HCT116 (cell line): ENCODE measurements at regions not wholly inside any gene's neighbourhood (a gene's known extent, or its start where the extent isn't known, plus 50 kb on each side); places are given as distances from the start of the nearest gene placed in this dataset.

ENCODE experiments used
- ATAC-seq: fragments of 200-7000 bp; cut with Tn5 transposase; 2 replicates; pipeline ENCODE4 v1.9.1; 2020; ENCODE audit warnings: mild to moderate bottlenecking, moderate library complexity
- BruUV-seq: library from RNA; stranded (reverse); fragments of 400-500 nt; replicated peaks from 2 replicates; lab custom pipeline; 2021; lab: Mats Ljungman, UMichigan
- CTCF ChIA-PET: fragments of 300-600 bp; sonication (Branson Sonifier 250); formaldehyde crosslinking; loops from one replicate; lab custom pipeline; 2021; ENCODE audit warnings: antibody characterized with exemption; lab: Charles Lee
- POLR2A ChIA-PET: fragments of 300-600, 350-600 bp; sonication (Branson Sonifier 250); formaldehyde crosslinking; loops from one replicate; lab custom pipeline; 2021; ENCODE audit warnings: antibody characterized with exemption; lab: Charles Lee
- RAD21 ChIA-PET, 2 experiments: fragments of 300-600 bp; sonication (Branson Sonifier 250); formaldehyde crosslinking; loops; one replicate each; lab custom pipeline; 2023; ENCODE audit warnings: low total read pairs in 2 of 2; ENCODE audit not compliant: uncharacterized antibody in 2 of 2, unreplicated experiment in 2 of 2, low non-redundant PET in 1 of 2; lab: Charles Lee
- DNase-seq: peaks from one replicate; pipeline ENCODE4 v3.0.0-alpha.2; 2010; ENCODE audit warnings: low read depth, low spot score
- H2AFZ ChIP-seq: fragments of 200-600 bp; shearing (Covaris generic), sonication (generic); 2 replicates; pipeline ENCODE4 v1.6.1; 2017; ENCODE audit warnings: low read depth, mixed run types, mixed read lengths, antibody characterized with exemption, low read length; ENCODE audit not compliant: poor library complexity, severe bottlenecking
- H3K27ac ChIP-seq: 2 replicates; pipeline ENCODE4 v1.5.1; 2012; ENCODE audit warnings: low read depth, low read length
- H3K27me3 ChIP-seq: fragments of 200-600 bp; sonication (generic); 2 replicates; pipeline ENCODE4 v1.6.1; 2016; ENCODE audit warnings: mixed run types, low read length, mixed read lengths; ENCODE audit not compliant: insufficient read depth
- H3K36me3 ChIP-seq, 2 experiments: fragments of 200-500 bp in 1 of 2; fragments of 200-600 bp in 1 of 2; sonication (Bioruptor generic) in 1 of 2; sonication (generic) in 1 of 2; 2 replicates each; pipeline versions ENCODE4 v1.5.1 to v1.6.1; 2014 to 2016; ENCODE audit warnings: low read length in 2 of 2, inconsistent platforms in 1 of 2, mixed read lengths in 1 of 2, mixed run types in 1 of 2; ENCODE audit not compliant: insufficient read depth in 2 of 2, control insufficient read depth in 1 of 2
- H3K4me1 ChIP-seq, 2 experiments: fragments of 200-600 bp in 1 of 2; sonication (generic) in 1 of 2; 2 replicates each; pipeline versions ENCODE4 v1.5.1 to v1.6.1; 2012 to 2017; ENCODE audit warnings: low read length in 2 of 2, inconsistent platforms in 1 of 2, mild to moderate bottlenecking in 1 of 2, mixed read lengths in 1 of 2, mixed run types in 1 of 2, moderate library complexity in 1 of 2; ENCODE audit not compliant: insufficient read depth in 2 of 2, control insufficient read depth in 1 of 2
- H3K4me2 ChIP-seq: fragments of 200-600 bp; sonication (generic); 2 replicates; pipeline ENCODE4 v1.6.1; 2017; ENCODE audit warnings: mixed run types, low read length, mixed read lengths
- H3K4me3 ChIP-seq, 2 experiments: fragments of 200-600 bp in 1 of 2; sonication (generic) in 1 of 2; replicated peaks in 1 of 2; 2 replicates each; pipeline ENCODE4 v1.5.1; 2011 to 2016; ENCODE audit warnings: low read length in 2 of 2, control low read depth in 1 of 2, low read depth in 1 of 2, mild to moderate bottlenecking in 1 of 2, mixed read lengths in 1 of 2, mixed run types in 1 of 2
- H3K79me2 ChIP-seq: fragments of 200-600 bp; sonication (generic); 2 replicates; pipeline ENCODE4 v1.6.1; 2017; ENCODE audit warnings: mild to moderate bottlenecking, mixed run types, low read length, moderate library complexity, mixed read lengths; ENCODE audit not compliant: insufficient read depth
- H3K9ac ChIP-seq: fragments of 200-600 bp; sonication (generic); 2 replicates; pipeline ENCODE4 v1.6.1; 2016; ENCODE audit warnings: low read length, mixed read lengths
- H3K9me2 ChIP-seq: fragments of 200-600 bp; sonication (generic), shearing (Covaris generic); 2 replicates; pipeline ENCODE4 v1.6.1; 2017; ENCODE audit warnings: mixed run types, mild to moderate bottlenecking, moderate library complexity; ENCODE audit not compliant: insufficient read depth
- H3K9me3 ChIP-seq, 2 experiments: fragments of 200-500 bp in 1 of 2; fragments of 200-600 bp in 1 of 2; sonication (Bioruptor generic) in 1 of 2; sonication (generic) in 1 of 2; 2 replicates each; pipeline ENCODE4 v1.6.1; 2014 to 2017; ENCODE audit warnings: low read length in 2 of 2, mixed read lengths in 2 of 2, inconsistent platforms in 1 of 2, low read depth in 1 of 2, mild to moderate bottlenecking in 1 of 2, mixed run types in 1 of 2, moderate library complexity in 1 of 2; ENCODE audit not compliant: control insufficient read depth in 1 of 2, insufficient read depth in 1 of 2
- H4K20me1 ChIP-seq: fragments of 200-600 bp; sonication (generic), shearing (Covaris generic); 2 replicates; pipeline ENCODE4 v1.6.1; 2017; ENCODE audit warnings: mixed run types, mild to moderate bottlenecking, moderate library complexity; ENCODE audit not compliant: insufficient read depth
- CEBPB ChIP-seq: IDR thresholded peaks from 2 replicates; pipeline ENCODE4 v1.6.1; 2012; ENCODE audit warnings: low read depth
- EGR1 ChIP-seq: IDR thresholded peaks from 2 replicates; pipeline ENCODE4 v1.6.1; 2012; ENCODE audit warnings: low read depth
- ELF1 ChIP-seq: IDR thresholded peaks from 2 replicates; pipeline ENCODE4 v1.6.1; 2012; ENCODE audit warnings: low read depth, borderline replicate concordance
- EZH2 ChIP-seq: fragments of 200-600 bp; sonication (generic); IDR thresholded peaks from 2 replicates; pipeline ENCODE4 v1.6.1; 2017; ENCODE audit warnings: antibody characterized with exemption, mixed run types
- EZH2phosphoT487 ChIP-seq: fragments of 200-600 bp; IDR thresholded peaks from 2 replicates; pipeline ENCODE4 v1.6.1; 2018; ENCODE audit warnings: antibody characterized with exemption, borderline replicate concordance
- POLR2AphosphoS5 ChIP-seq: IDR thresholded peaks from 2 replicates; pipeline ENCODE4 v1.6.1; 2011; ENCODE audit warnings: mild to moderate bottlenecking, low read depth, low read length, moderate library complexity
- RAD21 ChIP-seq: IDR thresholded peaks from 2 replicates; pipeline ENCODE4 v1.6.1; 2012; ENCODE audit warnings: low read depth, mild to moderate bottlenecking
- SIN3A ChIP-seq: IDR thresholded peaks from 2 replicates; pipeline ENCODE4 v1.6.1; 2012; ENCODE audit warnings: low read depth
- SP1 ChIP-seq: IDR thresholded peaks from 2 replicates; pipeline ENCODE4 v1.6.1; 2012; ENCODE audit warnings: low read depth
- SRF ChIP-seq: IDR thresholded peaks from 2 replicates; pipeline ENCODE4 v1.6.1; 2012; ENCODE audit warnings: low read depth
- TCF7L2 ChIP-seq: IDR thresholded peaks from 2 replicates; pipeline ENCODE4 v1.7.0; 2011; ENCODE audit warnings: borderline replicate concordance, inconsistent platforms; ENCODE audit not compliant: insufficient read depth, insufficient read length; ENCODE audit errors: extremely low read depth
- YY1 ChIP-seq: IDR thresholded peaks from 2 replicates; pipeline ENCODE4 v1.6.1; 2011; ENCODE audit warnings: low read length, low read depth, moderate library complexity, mild to moderate bottlenecking; ENCODE audit not compliant: insufficient replicate concordance; ENCODE audit errors: extremely low read depth
- ZFX ChIP-seq: fragments of 450-650 bp; IDR thresholded peaks from 2 replicates; pipeline ENCODE4 v1.6.1; 2017
- ZNF274 ChIP-seq: fragments of 200-500 bp; sonication (Bioruptor generic); IDR thresholded peaks from 2 replicates; pipeline ENCODE4 v1.6.1; 2014; ENCODE audit warnings: mild to moderate bottlenecking, low read depth, low read length, inconsistent platforms
- intact Hi-C: fragments of 100-400 bp; cut with micrococcal nuclease; formaldehyde crosslinking; loops from 2 replicates; pipeline ENCODE4 v1.10.0; 2022
- TF ChIP-seq, protein P1 (sequence below), 3 experiments: fragments of 200-600 bp in 1 of 3; sonication (generic) in 1 of 3; IDR thresholded peaks in 2 of 3; conservative IDR thresholded peaks in 1 of 3; 2 replicates each; pipeline ENCODE4 v1.5.1; 2012 to 2017; ENCODE audit warnings: low read depth in 2 of 3, low read length in 2 of 3, antibody characterized with exemption in 1 of 3, borderline replicate concordance in 1 of 3, control low read depth in 1 of 3, mild to moderate bottlenecking in 1 of 3, mixed read lengths in 1 of 3, mixed run types in 1 of 3, moderate library complexity in 1 of 3; ENCODE audit not compliant: insufficient read depth in 1 of 3
- TF ChIP-seq, protein P2 (sequence below): IDR thresholded peaks from 2 replicates; pipeline ENCODE4 v1.6.1; 2012
- TF ChIP-seq, protein P3 (sequence below): IDR thresholded peaks from 2 replicates; pipeline ENCODE4 v1.6.1; 2011; ENCODE audit warnings: mild to moderate bottlenecking, low read length, moderate library complexity; ENCODE audit not compliant: insufficient replicate concordance; ENCODE audit errors: extremely low read depth
- TF ChIP-seq, protein P4 (sequence below): IDR thresholded peaks from 2 replicates; pipeline ENCODE4 v1.6.1; 2012; ENCODE audit warnings: low read depth

DNA sequence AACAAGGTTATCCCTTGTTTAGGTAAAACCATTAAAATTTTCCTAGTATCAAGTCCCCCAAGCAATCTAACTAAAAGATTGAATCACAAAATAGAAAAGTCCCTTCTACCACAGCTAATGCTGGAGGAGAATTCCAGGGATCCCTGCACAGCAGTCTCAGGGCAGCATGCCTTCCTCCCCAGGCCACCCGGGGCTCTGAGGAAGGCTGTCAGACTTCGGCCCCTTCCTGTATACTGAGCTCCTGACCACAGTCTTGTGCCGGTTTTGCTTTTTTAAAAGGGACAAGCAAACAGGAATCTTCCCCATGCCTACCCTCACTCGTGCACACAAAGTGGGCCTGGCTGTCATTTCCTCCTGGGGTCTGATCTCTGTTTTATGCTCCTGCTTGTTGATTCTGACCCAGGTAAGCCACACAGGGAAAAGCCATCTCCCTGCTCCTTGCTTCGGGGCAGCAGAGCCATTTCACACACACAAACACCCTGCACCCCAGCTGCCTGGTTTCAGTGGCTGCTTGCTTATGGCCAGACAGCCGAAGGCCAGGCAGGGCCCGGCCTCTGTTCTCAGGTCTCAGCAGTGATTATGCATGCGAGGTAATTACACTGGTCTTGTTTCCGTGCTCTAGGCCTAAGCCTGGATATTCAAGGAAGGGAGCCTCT, 211.9 kb downstream of the NXNL2 start:
- ChIA-PET RAD21 (no interaction called here), CTCF (no interaction called here), POLR2A (no interaction called here)
- Histone ChIP-seq H3K4me2 (no peak overlapping the region), H3K4me3 (no peak overlapping the region), H3K9ac (no peak overlapping the region), H4K20me1 (no peaks in the 10 kb centered on the region), H2AFZ (no peak overlapping the region), H3K4me1 (no peaks in the 10 kb centered on the region), H3K36me3 (no peaks in the 10 kb centered on the region), H3K27me3 (no peaks in the 10 kb centered on the region), H3K9me3 (no peaks in the 10 kb centered on the region), H3K27ac (no peak overlapping the region), H3K9me2 (no peaks in the 10 kb centered on the region), H3K79me2 (no peaks in the 10 kb centered on the region)
- TF ChIP-seq CEBPB (no peak), ZNF274 (no peak), SIN3A (no peak), POLR2AphosphoS5 (no peak), ZFX (no peak), SRF (no peak), ELF1 (no peak), EZH2phosphoT487 (no peak), SP1 (no peak), YY1 (no peak), EGR1 (no peak), EZH2 (no peak), RAD21 (no peak), TCF7L2 (no peak)
- TF ChIP-seq, protein P1, sequence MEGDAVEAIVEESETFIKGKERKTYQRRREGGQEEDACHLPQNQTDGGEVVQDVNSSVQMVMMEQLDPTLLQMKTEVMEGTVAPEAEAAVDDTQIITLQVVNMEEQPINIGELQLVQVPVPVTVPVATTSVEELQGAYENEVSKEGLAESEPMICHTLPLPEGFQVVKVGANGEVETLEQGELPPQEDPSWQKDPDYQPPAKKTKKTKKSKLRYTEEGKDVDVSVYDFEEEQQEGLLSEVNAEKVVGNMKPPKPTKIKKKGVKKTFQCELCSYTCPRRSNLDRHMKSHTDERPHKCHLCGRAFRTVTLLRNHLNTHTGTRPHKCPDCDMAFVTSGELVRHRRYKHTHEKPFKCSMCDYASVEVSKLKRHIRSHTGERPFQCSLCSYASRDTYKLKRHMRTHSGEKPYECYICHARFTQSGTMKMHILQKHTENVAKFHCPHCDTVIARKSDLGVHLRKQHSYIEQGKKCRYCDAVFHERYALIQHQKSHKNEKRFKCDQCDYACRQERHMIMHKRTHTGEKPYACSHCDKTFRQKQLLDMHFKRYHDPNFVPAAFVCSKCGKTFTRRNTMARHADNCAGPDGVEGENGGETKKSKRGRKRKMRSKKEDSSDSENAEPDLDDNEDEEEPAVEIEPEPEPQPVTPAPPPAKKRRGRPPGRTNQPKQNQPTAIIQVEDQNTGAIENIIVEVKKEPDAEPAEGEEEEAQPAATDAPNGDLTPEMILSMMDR (IDR thresholded peaks at IDR 0.05 in 2 of 3, conservative IDR thresholded peaks at IDR 0.05 in 1 of 3; ENCODE audit: borderline replicate concordance in 1 of 3, insufficient read depth in 1 of 3, low read depth in 2 of 3, low read length in 2 of 3), result no peak
- TF ChIP-seq, protein P2, sequence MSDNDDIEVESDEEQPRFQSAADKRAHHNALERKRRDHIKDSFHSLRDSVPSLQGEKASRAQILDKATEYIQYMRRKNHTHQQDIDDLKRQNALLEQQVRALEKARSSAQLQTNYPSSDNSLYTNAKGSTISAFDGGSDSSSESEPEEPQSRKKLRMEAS, result no peak
- TF ChIP-seq, protein P3, sequence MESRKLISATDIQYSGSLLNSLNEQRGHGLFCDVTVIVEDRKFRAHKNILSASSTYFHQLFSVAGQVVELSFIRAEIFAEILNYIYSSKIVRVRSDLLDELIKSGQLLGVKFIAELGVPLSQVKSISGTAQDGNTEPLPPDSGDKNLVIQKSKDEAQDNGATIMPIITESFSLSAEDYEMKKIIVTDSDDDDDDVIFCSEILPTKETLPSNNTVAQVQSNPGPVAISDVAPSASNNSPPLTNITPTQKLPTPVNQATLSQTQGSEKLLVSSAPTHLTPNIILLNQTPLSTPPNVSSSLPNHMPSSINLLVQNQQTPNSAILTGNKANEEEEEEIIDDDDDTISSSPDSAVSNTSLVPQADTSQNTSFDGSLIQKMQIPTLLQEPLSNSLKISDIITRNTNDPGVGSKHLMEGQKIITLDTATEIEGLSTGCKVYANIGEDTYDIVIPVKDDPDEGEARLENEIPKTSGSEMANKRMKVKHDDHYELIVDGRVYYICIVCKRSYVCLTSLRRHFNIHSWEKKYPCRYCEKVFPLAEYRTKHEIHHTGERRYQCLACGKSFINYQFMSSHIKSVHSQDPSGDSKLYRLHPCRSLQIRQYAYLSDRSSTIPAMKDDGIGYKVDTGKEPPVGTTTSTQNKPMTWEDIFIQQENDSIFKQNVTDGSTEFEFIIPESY, result no peak
- TF ChIP-seq, protein P4, sequence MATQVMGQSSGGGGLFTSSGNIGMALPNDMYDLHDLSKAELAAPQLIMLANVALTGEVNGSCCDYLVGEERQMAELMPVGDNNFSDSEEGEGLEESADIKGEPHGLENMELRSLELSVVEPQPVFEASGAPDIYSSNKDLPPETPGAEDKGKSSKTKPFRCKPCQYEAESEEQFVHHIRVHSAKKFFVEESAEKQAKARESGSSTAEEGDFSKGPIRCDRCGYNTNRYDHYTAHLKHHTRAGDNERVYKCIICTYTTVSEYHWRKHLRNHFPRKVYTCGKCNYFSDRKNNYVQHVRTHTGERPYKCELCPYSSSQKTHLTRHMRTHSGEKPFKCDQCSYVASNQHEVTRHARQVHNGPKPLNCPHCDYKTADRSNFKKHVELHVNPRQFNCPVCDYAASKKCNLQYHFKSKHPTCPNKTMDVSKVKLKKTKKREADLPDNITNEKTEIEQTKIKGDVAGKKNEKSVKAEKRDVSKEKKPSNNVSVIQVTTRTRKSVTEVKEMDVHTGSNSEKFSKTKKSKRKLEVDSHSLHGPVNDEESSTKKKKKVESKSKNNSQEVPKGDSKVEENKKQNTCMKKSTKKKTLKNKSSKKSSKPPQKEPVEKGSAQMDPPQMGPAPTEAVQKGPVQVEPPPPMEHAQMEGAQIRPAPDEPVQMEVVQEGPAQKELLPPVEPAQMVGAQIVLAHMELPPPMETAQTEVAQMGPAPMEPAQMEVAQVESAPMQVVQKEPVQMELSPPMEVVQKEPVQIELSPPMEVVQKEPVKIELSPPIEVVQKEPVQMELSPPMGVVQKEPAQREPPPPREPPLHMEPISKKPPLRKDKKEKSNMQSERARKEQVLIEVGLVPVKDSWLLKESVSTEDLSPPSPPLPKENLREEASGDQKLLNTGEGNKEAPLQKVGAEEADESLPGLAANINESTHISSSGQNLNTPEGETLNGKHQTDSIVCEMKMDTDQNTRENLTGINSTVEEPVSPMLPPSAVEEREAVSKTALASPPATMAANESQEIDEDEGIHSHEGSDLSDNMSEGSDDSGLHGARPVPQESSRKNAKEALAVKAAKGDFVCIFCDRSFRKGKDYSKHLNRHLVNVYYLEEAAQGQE, result no peak
- ATAC-seq, result no peak
- DNase-seq, result no peak
- intact Hi-C loops, result no loop called here
- BruUV-seq, result no TSS peak
